ENCODE measurements at regions not wholly inside any gene's neighbourhood (a gene's known extent, or its start where the extent isn't known, plus 50 kb on each side); places are given as distances from the start of the nearest gene placed in this dataset.

DNA sequence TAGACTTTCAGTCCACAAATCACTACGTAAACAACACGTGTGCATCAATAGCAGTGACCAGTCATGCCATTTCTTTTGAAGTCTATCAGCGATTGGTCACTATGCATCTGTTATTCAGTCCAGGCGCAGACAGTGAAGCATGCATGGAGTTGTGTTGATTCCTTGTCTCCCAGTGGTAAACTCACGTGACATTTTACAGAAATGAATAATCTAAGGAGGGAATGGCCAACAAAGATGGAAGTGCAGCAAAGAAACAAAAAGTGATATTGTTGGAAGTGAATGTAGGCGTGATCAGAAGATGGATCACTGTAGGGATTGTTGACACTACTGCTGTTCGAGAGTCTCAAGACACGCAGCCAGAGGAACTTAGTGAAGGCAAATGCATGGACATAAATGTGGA lies 317.8 kb upstream of the MGAT5 start:
- H3K36me3 Mint-ChIP-seq (ENCODE audit: insufficient read depth in 1 of 3, low read depth in 3 of 3) = no peaks in the 10 kb centered on the region
- no peak overlapping the region for H2AFZ ChIP-seq (ENCODE audit: low read length)
- no CpG with 5 or more reads among the region's 8 CpGs for WGBS (ENCODE audit: extremely low coverage, insufficient read length, low lambda C conversion rate)

More for the DNA sequence above, 317.8 kb upstream of the MGAT5 start:
- no peaks in the 10 kb centered on the region for H3K27me3 ChIP-seq (ENCODE audit: insufficient read depth, low read length)
- TF ChIP-seq, protein P1, sequence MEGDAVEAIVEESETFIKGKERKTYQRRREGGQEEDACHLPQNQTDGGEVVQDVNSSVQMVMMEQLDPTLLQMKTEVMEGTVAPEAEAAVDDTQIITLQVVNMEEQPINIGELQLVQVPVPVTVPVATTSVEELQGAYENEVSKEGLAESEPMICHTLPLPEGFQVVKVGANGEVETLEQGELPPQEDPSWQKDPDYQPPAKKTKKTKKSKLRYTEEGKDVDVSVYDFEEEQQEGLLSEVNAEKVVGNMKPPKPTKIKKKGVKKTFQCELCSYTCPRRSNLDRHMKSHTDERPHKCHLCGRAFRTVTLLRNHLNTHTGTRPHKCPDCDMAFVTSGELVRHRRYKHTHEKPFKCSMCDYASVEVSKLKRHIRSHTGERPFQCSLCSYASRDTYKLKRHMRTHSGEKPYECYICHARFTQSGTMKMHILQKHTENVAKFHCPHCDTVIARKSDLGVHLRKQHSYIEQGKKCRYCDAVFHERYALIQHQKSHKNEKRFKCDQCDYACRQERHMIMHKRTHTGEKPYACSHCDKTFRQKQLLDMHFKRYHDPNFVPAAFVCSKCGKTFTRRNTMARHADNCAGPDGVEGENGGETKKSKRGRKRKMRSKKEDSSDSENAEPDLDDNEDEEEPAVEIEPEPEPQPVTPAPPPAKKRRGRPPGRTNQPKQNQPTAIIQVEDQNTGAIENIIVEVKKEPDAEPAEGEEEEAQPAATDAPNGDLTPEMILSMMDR (conservative IDR thresholded peaks at IDR 0.05) = no peak
- Mint-ChIP-seq H3K27ac (no peak overlapping the region), H3K27me3 (ENCODE audit: low read depth) (no peaks in the 10 kb centered on the region; the same call in 1 of the 2 replicates), H3K4me3 (no peak overlapping the region), H3K9me3 (no peaks in the 10 kb centered on the region; a peak in 1 of 5 replicates), H3K4me1 (peaks cover 5 to 6% of the 10 kb centered on the region in 2 experiments)
- H4K5ac ChIP-seq (ENCODE audit: insufficient read length, low read depth, low read length) = no peak overlapping the region
- H3K27ac ChIP-seq (ENCODE audit: insufficient read length, low read depth, low read length) = no peak overlapping the region
- no peak overlapping the region for H4K91ac ChIP-seq (ENCODE audit: insufficient read length, low read depth, low read length)
- no peak overlapping the region for H2BK12ac ChIP-seq (ENCODE audit: insufficient read length, low read depth, low read length)
- no peaks in the 10 kb centered on the region for H3K23me2 ChIP-seq (ENCODE audit: insufficient read length, low read depth, low read length, poor library complexity, severe bottlenecking)
- no peak overlapping the region for H3K4me2 ChIP-seq (ENCODE audit: insufficient read depth, insufficient read length, low read length)
- no peak overlapping the region for H3K18ac ChIP-seq (ENCODE audit: insufficient read length, low read depth, low read length)
- no peaks in the 10 kb centered on the region for H3K79me1 ChIP-seq (ENCODE audit: insufficient read depth, low read depth, low read length, poor library complexity, severe bottlenecking)
- H3K9me3 ChIP-seq (ENCODE audit: control insufficient read depth, low read depth, low read length) = no peaks in the 10 kb centered on the region
- H2AK5ac ChIP-seq (ENCODE audit: insufficient read length, low read length) = no peak overlapping the region
- H3K9ac ChIP-seq (ENCODE audit: extremely low read depth, insufficient read length, low read length) = no peak overlapping the region
- H3T11ph ChIP-seq (ENCODE audit: low read length) = no peak overlapping the region
- H3K4me1 ChIP-seq (ENCODE audit: insufficient read depth, low read length) = no peaks in the 10 kb centered on the region
- H2BK15ac ChIP-seq (ENCODE audit: low read depth, low read length) = no peak overlapping the region
- H3K14ac ChIP-seq (ENCODE audit: insufficient read depth, low read length) = no peak overlapping the region
- H2BK20ac ChIP-seq (ENCODE audit: low read depth, low read length, poor library complexity, severe bottlenecking) = no peak overlapping the region
- H2BK5ac ChIP-seq (ENCODE audit: insufficient read length, low read length) = no peak overlapping the region
- no peak overlapping the region for H4K8ac ChIP-seq (replicated peaks; ENCODE audit: insufficient read length, low read depth, low read length)
- H3K23ac ChIP-seq (ENCODE audit: insufficient read length, low read depth, low read length) = no peak overlapping the region
- no peak overlapping the region for H2BK120ac ChIP-seq (ENCODE audit: low read depth, low read length, poor library complexity, severe bottlenecking)
- H3K56ac ChIP-seq (ENCODE audit: insufficient read length, low read depth, low read length) = no peak overlapping the region
- no peaks in the 10 kb centered on the region for H3K79me2 ChIP-seq (ENCODE audit: insufficient read depth, low read length)
- DNase-seq = no peak
- no peak overlapping the region for H3K4ac ChIP-seq (ENCODE audit: low read depth, low read length)
- H4K20me1 ChIP-seq (ENCODE audit: control insufficient read depth, insufficient read depth, insufficient read length) = no peaks in the 10 kb centered on the region
